H9 (cell line): ENCODE measurements at regions not wholly inside any gene's neighbourhood (a gene's known extent, or its start where the extent isn't known, plus 50 kb on each side); places are given as distances from the start of the nearest gene placed in this dataset.

Experiments
- DNase-seq: peaks from one replicate; pipeline ENCODE4 v3.0.0-alpha.2; 2017
- H2AFZ ChIP-seq: one replicate; pipeline ENCODE4 v1.6.1; 2013; ENCODE audit warnings: mild to moderate bottlenecking, low read length, control low read depth, moderate library complexity
- H2AK5ac ChIP-seq: 2 replicates; pipeline ENCODE4 v1.6.1; 2013; ENCODE audit warnings: low read length, control low read depth, mixed read lengths; ENCODE audit not compliant: insufficient read length
- H2BK120ac ChIP-seq: one replicate; pipeline ENCODE4 v1.6.1; 2013; ENCODE audit warnings: low read depth, mild to moderate bottlenecking, low read length, control low read depth, inconsistent platforms; ENCODE audit not compliant: poor library complexity, severe bottlenecking
- H2BK12ac ChIP-seq: 2 replicates; pipeline ENCODE4 v1.6.1; 2013; ENCODE audit warnings: low read length, control low read depth, mixed read lengths, low read depth; ENCODE audit not compliant: insufficient read length
- H2BK15ac ChIP-seq: 2 replicates; pipeline ENCODE4 v1.6.1; 2013; ENCODE audit warnings: low read depth, low read length, control low read depth
- H2BK20ac ChIP-seq: one replicate; pipeline ENCODE4 v1.6.1; 2013; ENCODE audit warnings: low read depth, mild to moderate bottlenecking, low read length, control low read depth, inconsistent platforms; ENCODE audit not compliant: poor library complexity, severe bottlenecking
- H2BK5ac ChIP-seq: 2 replicates; pipeline ENCODE4 v1.6.1; 2013; ENCODE audit warnings: low read length, control low read depth, mixed read lengths; ENCODE audit not compliant: insufficient read length
- H3K14ac ChIP-seq: 2 replicates; pipeline ENCODE4 v1.6.1; 2013; ENCODE audit warnings: low read length, control low read depth; ENCODE audit not compliant: insufficient read depth
- H3K18ac ChIP-seq: 2 replicates; pipeline ENCODE4 v1.6.1; 2013; ENCODE audit warnings: low read depth, mild to moderate bottlenecking, mixed read lengths, low read length, control low read depth; ENCODE audit not compliant: insufficient read length
- H3K23ac ChIP-seq: 2 replicates; pipeline ENCODE4 v1.6.1; 2013; ENCODE audit warnings: low read length, control low read depth, mixed read lengths, low read depth; ENCODE audit not compliant: insufficient read length
- H3K23me2 ChIP-seq: 2 replicates; pipeline ENCODE4 v1.6.1; 2013; ENCODE audit warnings: low read depth, mild to moderate bottlenecking, mixed read lengths, low read length, control low read depth; ENCODE audit not compliant: insufficient read length, poor library complexity, severe bottlenecking
- H3K27ac ChIP-seq: 2 replicates; pipeline ENCODE4 v1.5.1; 2013; ENCODE audit warnings: low read length, control low read depth, mixed read lengths, low read depth; ENCODE audit not compliant: insufficient read length
- H3K27me3 ChIP-seq: 2 replicates; pipeline ENCODE4 v1.6.1; 2013; ENCODE audit warnings: low read length, control low read depth, inconsistent platforms; ENCODE audit not compliant: insufficient read depth
- H3K4ac ChIP-seq: 2 replicates; pipeline ENCODE4 v1.6.1; 2013; ENCODE audit warnings: low read depth, mild to moderate bottlenecking, control low read depth, inconsistent platforms, low read length, moderate library complexity
- H3K4me1 ChIP-seq: 2 replicates; pipeline ENCODE4 v1.6.1; 2013; ENCODE audit warnings: low read length, control low read depth, inconsistent platforms; ENCODE audit not compliant: insufficient read depth
- H3K4me2 ChIP-seq: 2 replicates; pipeline ENCODE4 v1.6.1; 2013; ENCODE audit warnings: low read length, control low read depth, mixed read lengths; ENCODE audit not compliant: insufficient read length, insufficient read depth
- H3K56ac ChIP-seq: 2 replicates; pipeline ENCODE4 v1.6.1; 2013; ENCODE audit warnings: low read depth, mild to moderate bottlenecking, mixed read lengths, low read length, control low read depth; ENCODE audit not compliant: insufficient read length
- H3K79me1 ChIP-seq: 2 replicates; pipeline ENCODE4 v1.6.1; 2013; ENCODE audit warnings: low read depth, mild to moderate bottlenecking, moderate library complexity, low read length, control low read depth, inconsistent platforms; ENCODE audit not compliant: insufficient read depth, poor library complexity, severe bottlenecking
- H3K79me2 ChIP-seq: 2 replicates; pipeline ENCODE4 v1.6.1; 2013; ENCODE audit warnings: low read length, control low read depth, inconsistent platforms; ENCODE audit not compliant: insufficient read depth
- H3K9ac ChIP-seq: 2 replicates; pipeline ENCODE4 v1.6.1; 2013; ENCODE audit warnings: low read length, control low read depth, mixed read lengths; ENCODE audit not compliant: insufficient read length; ENCODE audit errors: extremely low read depth
- H3K9me3 ChIP-seq: one replicate; pipeline ENCODE4 v1.6.1; 2013; ENCODE audit warnings: low read depth, low read length, inconsistent platforms; ENCODE audit not compliant: control insufficient read depth
- H3T11ph ChIP-seq: one replicate; pipeline ENCODE4 v1.6.1; 2013; ENCODE audit warnings: mild to moderate bottlenecking, low read length, control low read depth, inconsistent platforms
- H4K20me1 ChIP-seq: one replicate; pipeline ENCODE4 v1.6.1; 2013; ENCODE audit not compliant: control insufficient read depth, insufficient read length, insufficient read depth
- H4K5ac ChIP-seq: 2 replicates; pipeline ENCODE4 v1.6.1; 2013; ENCODE audit warnings: low read depth, mild to moderate bottlenecking, mixed read lengths, low read length, control low read depth; ENCODE audit not compliant: insufficient read length
- H4K8ac ChIP-seq: replicated peaks from 2 replicates; pipeline ENCODE4 v1.6.1; 2013; ENCODE audit warnings: low read length, control low read depth, mixed read lengths, low read depth; ENCODE audit not compliant: insufficient read length
- H4K91ac ChIP-seq: 2 replicates; pipeline ENCODE4 v1.6.1; 2013; ENCODE audit warnings: low read depth, mild to moderate bottlenecking, moderate library complexity, mixed read lengths, low read length, control low read depth; ENCODE audit not compliant: insufficient read length
- H3K27ac Mint-ChIP-seq, 3 experiments: 2 replicates in 2 of 3; 3 replicates in 1 of 3; pipeline ENCODE4 v1.8.0; 2020 to 2021; ENCODE audit warnings: mixed read lengths in 3 of 3, mild to moderate bottlenecking in 1 of 3, moderate library complexity in 1 of 3
- H3K27me3 Mint-ChIP-seq: 2 replicates; pipeline ENCODE4 v1.8.0; 2021; ENCODE audit warnings: low read depth, mild to moderate bottlenecking, moderate library complexity, mixed read lengths
- H3K36me3 Mint-ChIP-seq, 3 experiments: 2 replicates in 2 of 3; 3 replicates in 1 of 3; pipeline ENCODE4 v1.8.0; 2020 to 2021; ENCODE audit warnings: low read depth in 3 of 3, mixed read lengths in 3 of 3; ENCODE audit not compliant: insufficient read depth in 1 of 3
- H3K4me1 Mint-ChIP-seq, 2 experiments: 2 replicates each; pipeline ENCODE4 v1.8.0; 2020; ENCODE audit warnings: mixed read lengths in 2 of 2
- H3K4me3 Mint-ChIP-seq, 2 experiments: 2 replicates in 1 of 2; 3 replicates in 1 of 2; pipeline ENCODE4 v1.8.0; 2020 to 2021; ENCODE audit warnings: mild to moderate bottlenecking in 2 of 2, mixed read lengths in 2 of 2, moderate library complexity in 1 of 2
- H3K9me3 Mint-ChIP-seq, 2 experiments: 2 replicates in 1 of 2; 3 replicates in 1 of 2; pipeline ENCODE4 v1.8.0; 2020; ENCODE audit warnings: mild to moderate bottlenecking in 2 of 2, mixed read lengths in 2 of 2, moderate library complexity in 1 of 2
- CTCF ChIP-seq: fragments of 200-600 bp; sonication (generic); conservative IDR thresholded peaks from 3 replicates; pipeline ENCODE4 v1.8.0; 2021; ENCODE audit warnings: antibody characterized with exemption, mild to moderate bottlenecking
- WGBS: extraction: QIAGEN DNeasy Blood & Tissue Kit; methylation state at CpG from one replicate; pipeline ENCODE4 v1.1.7; 2013; ENCODE audit warnings: missing lambda C conversion rate, low lambda C conversion rate, mixed read lengths; ENCODE audit not compliant: insufficient read length; ENCODE audit errors: extremely low coverage; 5-methylcytosine and 5-hydroxymethylcytosine counted together

- Histone ChIP-seq H4K5ac (no peak overlapping the region), H3K23ac (no peak overlapping the region), H3K79me1 (no peaks in the 10 kb centered on the region), H3K4ac (no peak overlapping the region), H2AK5ac (no peak overlapping the region), H3K56ac (no peak overlapping the region), H2BK120ac (no peak overlapping the region), H3K27me3 (no peaks in the 10 kb centered on the region), H3K18ac (no peak overlapping the region), H3K9ac (no peak overlapping the region), H2BK15ac (no peak overlapping the region), H2BK12ac (no peak overlapping the region), H3T11ph (no peak overlapping the region), H3K23me2 (no peaks in the 10 kb centered on the region), H3K4me1 (no peaks in the 10 kb centered on the region), H3K79me2 (no peaks in the 10 kb centered on the region), H3K4me2 (no peak overlapping the region), H4K8ac (no peak overlapping the region), H3K27ac (no peak overlapping the region), H3K9me3 (no peaks in the 10 kb centered on the region), H4K20me1 (no peaks in the 10 kb centered on the region), H2BK5ac (no peak overlapping the region), H3K14ac (no peak overlapping the region), H2BK20ac (no peak overlapping the region), H4K91ac (no peak overlapping the region), H2AFZ (no peak overlapping the region)
- no peak for TF ChIP-seq CTCF
- Mint-ChIP-seq H3K9me3 (peaks cover 0 to 44% of the 10 kb centered on the region in 2 experiments; a peak in 4 of 5 replicates), H3K36me3 (no peaks in the 10 kb centered on the region), H3K27me3 (no peaks in the 10 kb centered on the region), H3K4me1 (peaks cover 0 to 3% of the 10 kb centered on the region in 2 experiments; a peak in 1 of 4 replicates), H3K27ac (no peak overlapping the region), H3K4me3 (no peak overlapping the region)
- no CpG with 5 or more reads among the region's 5 CpGs for WGBS
- no peak for DNase-seq
Measured at GRCh38 chrX:34749896-34750295, 92.8 kb upstream of the TMEM47 start.
